Activated T-helper 1 cell treated with anti-CD3 and anti-CD28 coated beads, Interleukin-12 subunit alpha, Interleukin-12 subunit beta, Interleukin-2, Interleukin-4 antibody, amounts not matched to agents 30 ng/mL and 10 ng/mL and 1 ng/mL, durations not matched to agents 14 hours and 24 hours and 36 hours (primary cell): ENCODE measurements at regions not wholly inside any gene's neighbourhood (a gene's known extent, or its start where the extent isn't known, plus 50 kb on each side); places are given as distances from the start of the nearest gene placed in this dataset.

Source experiments
- DNase-seq: peaks from one replicate; pipeline ENCODE4 v3.0.0; 2021; ENCODE audit warnings: low spot score
- H3K27ac Mint-ChIP-seq: one replicate; pipeline ENCODE4 v1.8.0; 2021; ENCODE audit warnings: mild to moderate bottlenecking, mixed read lengths
- H3K27me3 Mint-ChIP-seq: one replicate; pipeline ENCODE4 v1.8.0; 2022; ENCODE audit warnings: mild to moderate bottlenecking, moderate library complexity, mixed read lengths; ENCODE audit not compliant: insufficient read depth
- H3K36me3 Mint-ChIP-seq: one replicate; pipeline ENCODE4 v1.8.0; 2021; ENCODE audit warnings: low read depth, mixed read lengths
- H3K4me1 Mint-ChIP-seq: one replicate; pipeline ENCODE4 v1.8.0; 2021; ENCODE audit warnings: low read depth, mixed read lengths
- H3K4me3 Mint-ChIP-seq: one replicate; pipeline ENCODE4 v1.8.0; 2021; ENCODE audit warnings: mild to moderate bottlenecking, moderate library complexity, mixed read lengths
- H3K9me3 Mint-ChIP-seq: one replicate; pipeline ENCODE4 v1.8.0; 2021; ENCODE audit warnings: mixed read lengths
- intact Hi-C: fragments of 100-400 bp; cut with micrococcal nuclease; formaldehyde crosslinking; loops from one replicate; pipeline ENCODE4 v1.15.1; 2024

- no peaks in the 10 kb centered on the region for H3K9me3 Mint-ChIP-seq
- intact Hi-C loops = no loop called here
- H3K36me3 Mint-ChIP-seq = no peaks in the 10 kb centered on the region
- no peak overlapping the region for H3K4me3 Mint-ChIP-seq
- no peak overlapping the region for H3K27ac Mint-ChIP-seq
- DNase-seq = no peak
- H3K4me1 Mint-ChIP-seq = no peaks in the 10 kb centered on the region
- H3K27me3 Mint-ChIP-seq = peaks cover 12% of the 10 kb centered on the region
These were observed 98.8 kb downstream of the YTHDF1 start for GRCh38 chr20:63117151-63117550.

- intact Hi-C loops = no loop called here
- no peaks in the 10 kb centered on the region for H3K36me3 Mint-ChIP-seq
- peaks cover 4% of the 10 kb centered on the region for H3K9me3 Mint-ChIP-seq
- H3K27ac Mint-ChIP-seq = no peak overlapping the region
- no peak overlapping the region for H3K4me3 Mint-ChIP-seq
- peaks cover 12% of the 10 kb centered on the region for H3K27me3 Mint-ChIP-seq
- no peak for DNase-seq
- H3K4me1 Mint-ChIP-seq = no peaks in the 10 kb centered on the region
These were observed 99.4 kb downstream of the YTHDF1 start for GRCh38 chr20:63116412-63117106.

- Mint-ChIP-seq H3K36me3 (no peaks in the 10 kb centered on the region), H3K27ac (no peak overlapping the region), H3K4me1 (no peaks in the 10 kb centered on the region), H3K4me3 (no peak overlapping the region), H3K27me3 (peaks cover 12% of the 10 kb centered on the region), H3K9me3 (peaks cover 6% of the 10 kb centered on the region)
- intact Hi-C loops = no loop called here
- DNase-seq = no peak
These were observed 100.1 kb downstream of the YTHDF1 start for GRCh38 chr20:63115651-63116411.

GRCh38 chr20:63114693-63115311 is 101.1 kb downstream of the YTHDF1 start:
- no peak for DNase-seq
- Mint-ChIP-seq H3K27me3 (peaks cover 12% of the 10 kb centered on the region), H3K27ac (no peak overlapping the region), H3K36me3 (no peaks in the 10 kb centered on the region), H3K4me3 (no peak overlapping the region), H3K4me1 (no peaks in the 10 kb centered on the region), H3K9me3 (peaks cover 6% of the 10 kb centered on the region)
- intact Hi-C loops = no loop called here

- no peaks in the 10 kb centered on the region for H3K36me3 Mint-ChIP-seq
- H3K27me3 Mint-ChIP-seq = peaks cover 12% of the 10 kb centered on the region
- H3K9me3 Mint-ChIP-seq = peaks cover 6% of the 10 kb centered on the region
- no peak for DNase-seq
- no peaks in the 10 kb centered on the region for H3K4me1 Mint-ChIP-seq
- intact Hi-C loops = no loop called here
- no peak overlapping the region for H3K27ac Mint-ChIP-seq
- H3K4me3 Mint-ChIP-seq = no peak overlapping the region
These were observed 101.8 kb downstream of the YTHDF1 start for GRCh38 chr20:63114006-63114692.

GRCh38 chr20:63112491-63113219 is 103.3 kb downstream of the YTHDF1 start:
- Mint-ChIP-seq H3K36me3 (no peaks in the 10 kb centered on the region), H3K9me3 (peaks cover 6% of the 10 kb centered on the region)
- intact Hi-C loops = no loop called here

GRCh38 chr20:63108247-63108646 is 101.5 kb upstream of the BHLHE23 start:
- Mint-ChIP-seq H3K36me3 (no peaks in the 10 kb centered on the region), H3K27me3 (no peaks in the 10 kb centered on the region), H3K27ac (no peak overlapping the region), H3K4me3 (no peak overlapping the region), H3K9me3 (peaks cover 6% of the 10 kb centered on the region), H3K4me1 (no peaks in the 10 kb centered on the region)
- no peak for DNase-seq
- intact Hi-C loops = no loop called here

More at GRCh38 chr20:63112491-63113219, 103.3 kb downstream of the YTHDF1 start:
- DNase-seq = no peak
- no peaks in the 10 kb centered on the region for H3K4me1 Mint-ChIP-seq
- H3K4me3 Mint-ChIP-seq = no peak overlapping the region
- H3K27ac Mint-ChIP-seq = no peak overlapping the region
- H3K27me3 Mint-ChIP-seq = peaks cover 12% of the 10 kb centered on the region

GRCh38 chr20:63107449-63108200 is 100.9 kb upstream of the BHLHE23 start:
- no peaks in the 10 kb centered on the region for H3K27me3 Mint-ChIP-seq
- no peak overlapping the region for H3K4me3 Mint-ChIP-seq
- intact Hi-C loops = no loop called here
- no peak overlapping the region for H3K27ac Mint-ChIP-seq
- no peaks in the 10 kb centered on the region for H3K4me1 Mint-ChIP-seq
- H3K36me3 Mint-ChIP-seq = no peaks in the 10 kb centered on the region
- DNase-seq = no peak
- peaks cover 6% of the 10 kb centered on the region for H3K9me3 Mint-ChIP-seq

GRCh38 chr20:63106765-63107448 is 100.1 kb upstream of the BHLHE23 start:
- DNase-seq = no peak
- Mint-ChIP-seq H3K36me3 (no peaks in the 10 kb centered on the region), H3K27me3 (no peaks in the 10 kb centered on the region), H3K9me3 (peaks cover 5% of the 10 kb centered on the region), H3K4me3 (no peak overlapping the region), H3K4me1 (no peaks in the 10 kb centered on the region), H3K27ac (no peak overlapping the region)
- intact Hi-C loops = no loop called here

- intact Hi-C loops = no loop called here
- Mint-ChIP-seq H3K27me3 (peaks cover 2% of the 10 kb centered on the region), H3K4me3 (no peak overlapping the region), H3K36me3 (no peaks in the 10 kb centered on the region), H3K27ac (no peak overlapping the region), H3K4me1 (no peaks in the 10 kb centered on the region), H3K9me3 (no peaks in the 10 kb centered on the region)
- DNase-seq = no peak
These were observed 99.5 kb upstream of the BHLHE23 start for GRCh38 chr20:63106108-63106764.
